GM18907 (cell line): ENCODE measurements at regions not wholly inside any gene's neighbourhood (a gene's known extent, or its start where the extent isn't known, plus 50 kb on each side); places are given as distances from the start of the nearest gene placed in this dataset.
"Not testable (repeated sequence)": the region's sequence is repeated elsewhere in the genome, so short reads cannot be mapped to it uniquely, and the experiment has no call there.

ENCODE experiments used
- ATAC-seq: cut with Tn5 transposase; IDR thresholded peaks from one replicate; pipeline ENCODE4 v1.9.1; 2021; ENCODE audit warnings: mild to moderate bottlenecking, moderate library complexity; ENCODE audit not compliant: unreplicated experiment

DNA sequence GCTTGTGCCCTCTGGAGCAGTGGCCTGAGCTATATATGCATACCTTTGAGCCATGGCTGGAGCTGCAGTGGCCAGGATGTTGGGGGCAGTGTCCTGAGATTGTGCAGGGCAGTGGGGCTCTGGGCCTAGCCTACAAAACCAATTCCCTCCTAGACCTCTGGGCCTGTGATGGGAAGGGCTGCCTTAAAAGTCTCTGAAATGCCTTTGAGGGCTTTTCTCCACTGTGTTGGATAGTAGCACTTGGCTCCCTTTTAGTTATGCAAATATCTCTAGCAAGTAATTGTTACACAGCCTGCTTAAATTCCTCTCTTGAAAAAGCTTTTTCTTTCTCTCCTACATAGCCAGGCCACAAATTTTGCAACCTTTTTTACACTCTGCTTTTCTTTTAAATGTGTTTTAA, 426.4 kb downstream of the ACTR3B start:
- no peak for ATAC-seq

GRCh38 chr7:153188161-153188560, 428.6 kb downstream of the ACTR3B start:
- ATAC-seq = no peak

DNA sequence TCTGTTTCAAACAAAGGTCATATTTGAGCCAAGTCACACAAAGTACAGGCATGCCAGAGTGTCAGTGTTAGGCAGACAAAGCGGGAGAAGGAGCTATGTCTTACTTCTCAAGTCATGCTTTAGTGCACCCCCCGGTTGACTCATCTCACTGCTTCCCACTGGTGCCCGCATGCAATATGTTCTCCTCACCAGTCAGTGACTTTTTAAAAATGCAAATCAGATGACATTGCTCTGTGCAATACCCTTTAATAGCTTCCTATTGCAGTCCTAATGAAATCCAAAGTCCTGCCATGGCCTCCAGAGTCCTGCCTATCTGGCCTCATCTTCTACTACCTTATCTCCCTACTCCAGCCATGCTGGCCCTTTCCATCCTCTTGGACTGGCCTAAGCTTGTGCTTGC, 429.1 kb downstream of the ACTR3B start:
- peak; percentile 56 for ATAC-seq

- no peak for ATAC-seq
Measured at GRCh38 chr7:153190452-153190851, 430.9 kb downstream of the ACTR3B start.

DNA sequence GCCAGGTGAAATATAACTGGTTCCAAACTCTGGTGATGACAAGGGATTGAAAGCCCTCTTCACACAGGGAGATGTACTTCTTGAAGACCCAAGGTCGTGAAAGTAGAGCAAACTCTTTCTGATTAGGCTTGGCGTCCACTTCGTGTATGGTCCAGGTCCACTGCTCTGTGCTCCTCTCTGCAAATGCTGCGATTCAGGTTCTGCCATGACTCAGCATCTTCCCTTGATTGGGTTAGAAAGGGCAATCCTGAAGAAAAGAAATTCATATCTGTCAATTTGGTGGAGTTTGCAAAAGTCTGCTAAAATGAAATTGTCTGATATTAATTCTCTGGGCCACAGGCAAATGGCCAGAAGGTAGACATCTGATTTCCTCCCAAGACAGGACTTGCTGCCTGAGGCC, 431.4 kb downstream of the ACTR3B start:
- no peak for ATAC-seq

DNA sequence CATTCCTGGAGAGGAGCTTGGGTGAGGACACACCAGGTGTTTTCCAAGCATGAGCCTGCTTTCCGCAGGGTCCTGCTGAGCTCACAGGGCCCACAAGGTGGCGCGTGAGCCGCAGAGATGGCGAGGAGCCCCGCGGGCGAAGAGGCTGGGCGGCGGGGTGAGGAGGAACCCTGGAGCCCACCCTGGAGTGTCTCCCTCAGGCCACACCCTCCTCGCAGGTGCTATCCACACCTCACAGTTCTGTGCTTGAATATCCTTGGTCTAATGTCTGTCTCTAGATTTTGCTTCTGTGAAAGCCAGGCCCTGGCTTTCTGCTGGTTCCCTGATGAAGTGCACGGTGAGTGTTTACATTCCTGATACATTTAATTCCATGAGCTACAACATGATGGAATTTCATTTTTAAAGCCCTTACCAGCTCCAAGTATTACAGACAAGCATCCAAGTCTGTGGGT, 433.6 kb downstream of the ACTR3B start:
- peak; percentile 67 for ATAC-seq

GRCh38 chr7:153217032-153217431, 457.5 kb downstream of the ACTR3B start:
- ATAC-seq = no peak

DNA sequence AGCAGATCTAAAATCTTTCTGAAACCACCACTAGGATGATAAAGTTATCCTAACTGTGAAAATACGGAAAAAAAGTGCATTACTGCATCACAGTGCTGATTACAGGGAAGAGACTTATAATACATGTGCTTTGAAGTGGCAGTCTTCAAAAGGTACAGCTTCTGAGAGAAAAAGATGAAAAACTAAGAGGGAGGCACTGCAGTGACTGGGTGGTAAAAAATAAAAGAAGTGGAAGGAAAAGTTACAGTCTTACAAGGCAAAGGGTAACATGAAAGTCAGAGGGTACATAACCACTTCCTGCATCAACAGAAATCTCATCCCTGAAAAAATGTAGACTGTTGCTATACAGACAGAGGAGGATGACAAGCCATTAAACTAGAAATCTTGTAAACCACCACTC, 465.3 kb downstream of the ACTR3B start:
- no peak for ATAC-seq

GRCh38 chr7:153245136-153245535, 485.6 kb downstream of the ACTR3B start:
- not testable (repeated sequence) for ATAC-seq

DNA sequence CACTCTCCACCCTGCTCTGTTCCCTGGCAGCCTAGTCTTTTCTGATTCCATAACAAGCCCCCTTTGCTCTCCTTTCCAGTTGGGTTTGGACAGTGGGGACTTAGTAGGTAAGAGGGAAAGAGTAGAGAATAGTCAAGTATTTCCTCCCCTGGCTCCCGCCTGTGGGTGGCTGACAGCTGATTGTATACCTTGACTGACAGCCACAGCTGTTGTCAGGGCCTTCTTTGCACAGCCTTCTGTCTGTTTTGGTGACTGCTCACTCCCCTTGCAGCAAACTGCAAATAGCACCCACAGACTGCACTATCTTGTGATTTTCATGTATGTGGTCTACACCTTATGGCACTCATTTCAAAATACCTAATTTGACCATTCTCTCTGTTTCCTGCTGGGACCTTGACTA, 486.3 kb downstream of the ACTR3B start:
- no peak for ATAC-seq

- ATAC-seq = no peak
Measured at GRCh38 chr7:153247926-153248325, 488.4 kb downstream of the ACTR3B start.

GRCh38 chr7:153258686-153259085, 499.1 kb downstream of the ACTR3B start:
- ATAC-seq = no peak

DNA sequence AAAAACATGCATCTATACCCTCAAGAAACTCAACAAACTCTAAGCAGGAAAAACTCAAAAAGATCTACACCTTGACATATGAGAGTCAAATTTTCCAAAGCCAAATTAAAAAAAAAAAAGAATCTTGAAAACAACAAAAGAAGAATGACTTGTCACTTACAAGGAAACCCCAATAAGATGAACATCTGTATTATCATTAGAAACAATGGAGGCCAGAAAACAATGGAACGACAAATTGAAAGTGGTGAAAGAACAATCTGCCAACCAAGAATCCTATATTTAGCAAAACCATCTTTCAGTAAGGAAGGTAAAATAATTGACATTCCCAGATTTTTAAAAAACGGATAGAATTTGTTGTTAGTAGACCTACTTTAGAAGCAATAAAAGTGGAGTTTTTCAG, 516.8 kb downstream of the ACTR3B start:
- no peak for ATAC-seq

DNA sequence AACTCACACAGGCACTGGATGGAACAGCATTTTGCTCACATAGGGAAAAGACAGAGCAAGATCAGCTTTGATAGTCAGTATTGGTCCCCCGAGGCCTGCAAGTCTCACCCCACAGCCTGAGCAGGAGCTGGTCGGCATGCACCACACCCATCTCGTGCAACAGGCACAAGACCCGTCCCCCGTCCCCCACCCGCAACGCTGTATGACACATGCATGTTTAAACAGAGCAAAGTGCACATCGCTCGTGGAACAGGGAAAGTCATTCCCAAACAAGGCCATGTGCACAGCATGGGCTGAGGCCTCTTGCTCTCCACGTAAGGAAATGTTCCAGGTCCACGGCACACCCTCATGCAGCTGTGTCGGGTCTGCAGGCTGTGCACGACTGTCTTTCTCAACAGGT, 527.2 kb downstream of the ACTR3B start:
- no peak for ATAC-seq

- no peak for ATAC-seq
Measured at GRCh38 chr7:153290066-153290465, 530.5 kb downstream of the ACTR3B start.

GRCh38 chr7:153297141-153297540, 537.6 kb downstream of the ACTR3B start:
- no peak for ATAC-seq

GRCh38 chr7:153301936-153302335, 542.4 kb downstream of the ACTR3B start:
- ATAC-seq = no peak

- ATAC-seq = no peak
Measured at GRCh38 chr7:153320005-153320404, 560.5 kb downstream of the ACTR3B start.

GRCh38 chr7:153320681-153321080, 561.1 kb downstream of the ACTR3B start:
- no peak for ATAC-seq

DNA sequence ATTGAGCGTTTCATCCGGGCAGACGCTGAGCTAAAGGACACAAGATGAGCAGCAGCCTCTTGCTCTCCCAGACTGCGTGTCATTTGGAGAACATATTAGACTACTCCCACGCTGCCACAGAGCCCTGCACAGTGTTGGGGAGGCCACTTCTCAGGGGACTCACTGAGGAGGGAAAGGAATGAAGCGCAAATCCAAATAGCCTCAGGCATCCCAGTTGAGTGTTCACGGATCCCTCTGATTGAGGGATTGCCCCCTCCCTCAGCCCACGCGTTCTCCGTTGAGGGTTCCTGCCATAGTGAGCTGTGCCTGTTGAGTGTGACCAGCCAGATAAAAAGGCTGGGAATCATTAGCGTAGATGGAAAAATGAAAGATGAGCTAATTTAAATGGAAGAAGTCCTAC, 563.4 kb downstream of the ACTR3B start:
- ATAC-seq = no peak

DNA sequence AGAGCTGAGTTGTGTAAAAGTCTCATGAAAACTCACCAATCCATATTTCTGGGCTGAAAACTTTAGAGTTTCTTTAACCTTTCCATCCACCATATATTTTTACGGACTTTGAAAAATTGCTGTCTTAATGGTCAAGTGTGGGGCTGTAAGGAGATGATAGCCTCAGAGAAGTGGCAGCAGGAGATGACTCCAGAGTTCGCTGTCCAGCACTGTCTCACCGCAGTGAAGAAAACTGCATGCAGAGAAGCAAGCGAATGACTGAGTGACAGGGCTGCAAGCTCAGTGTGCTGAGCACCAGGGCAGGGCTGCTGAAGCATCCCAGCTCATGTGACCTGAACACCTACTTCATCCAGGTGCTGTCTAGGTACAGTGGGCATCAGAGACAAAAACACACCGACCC, 564.5 kb downstream of the ACTR3B start:
- no peak for ATAC-seq

GRCh38 chr7:153327683-153328082, 568.1 kb downstream of the ACTR3B start:
- no peak for ATAC-seq

DNA sequence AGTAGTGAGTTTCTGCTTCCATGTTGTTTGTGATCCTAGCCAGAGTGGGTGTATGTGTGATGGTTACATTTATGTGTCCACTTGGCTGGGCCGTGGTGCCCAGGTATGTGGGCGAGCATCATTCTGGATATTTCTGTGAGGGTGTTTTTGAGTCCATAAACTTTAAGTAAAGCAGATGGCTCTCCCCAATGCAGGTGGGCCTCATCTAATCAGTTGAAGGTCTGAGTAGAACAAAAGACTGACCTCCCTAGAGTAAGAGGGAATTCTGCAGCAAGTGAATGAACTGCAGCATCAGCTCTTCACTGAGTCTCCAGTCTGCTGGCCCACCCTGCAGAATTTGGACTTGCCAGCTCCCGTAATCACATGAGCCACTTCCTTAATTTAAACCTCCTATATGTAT, 571.9 kb downstream of the ACTR3B start:
- ATAC-seq = no peak

GRCh38 chr7:153354071-153354470, 594.5 kb downstream of the ACTR3B start:
- no peak for ATAC-seq
